ENCODE measurements at regions not wholly inside any gene's neighbourhood (a gene's known extent, or its start where the extent isn't known, plus 50 kb on each side); places are given as distances from the start of the nearest gene placed in this dataset.

GRCh38 chr5:17426104-17426749 is 71.8 kb upstream of the TAF11L2 start:
- no peak for TF ChIP-seq ZFX (IDR thresholded peaks at IDR 0.05)
- no peak for TF ChIP-seq CTCF (conservative IDR thresholded peaks at IDR 0.05)
- no peak overlapping the region for H3K27ac ChIP-seq

- H3K27ac ChIP-seq, result no peak overlapping the region
- TF ChIP-seq CTCF (conservative IDR thresholded peaks at IDR 0.05) (no peak), ZFX (IDR thresholded peaks at IDR 0.05) (no peak)
These were observed 69.7 kb upstream of the TAF11L2 start for GRCh38 chr5:17428176-17428800.

- TF ChIP-seq ZFX (IDR thresholded peaks at IDR 0.05) (no peak), CTCF (conservative IDR thresholded peaks at IDR 0.05) (no peak)
- H3K27ac ChIP-seq, result no peak overlapping the region
These were observed 68.7 kb upstream of the TAF11L2 start for GRCh38 chr5:17429353-17429752.

GRCh38 chr5:17430241-17430640 is 67.8 kb upstream of the TAF11L2 start:
- TF ChIP-seq CTCF (conservative IDR thresholded peaks at IDR 0.05) (no peak), ZFX (IDR thresholded peaks at IDR 0.05) (no peak)
- H3K27ac ChIP-seq, result no peak overlapping the region

GRCh38 chr5:17431272-17432050 is 66.6 kb upstream of the TAF11L2 start:
- TF ChIP-seq CTCF (conservative IDR thresholded peaks at IDR 0.05), result no peak
- no peak overlapping the region for H3K27ac ChIP-seq

GRCh38 chr5:17432569-17432968 is 65.5 kb upstream of the TAF11L2 start:
- H3K27ac ChIP-seq, result no peak overlapping the region
- no peak for TF ChIP-seq CTCF (conservative IDR thresholded peaks at IDR 0.05)
- no peak for TF ChIP-seq ZFX (IDR thresholded peaks at IDR 0.05)

- no peak for TF ChIP-seq ZFX (IDR thresholded peaks at IDR 0.05)
- TF ChIP-seq CTCF (conservative IDR thresholded peaks at IDR 0.05), result no peak
These were observed 64.6 kb upstream of the TAF11L2 start for GRCh38 chr5:17433406-17433805.

More at GRCh38 chr5:17433406-17433805, 64.6 kb upstream of the TAF11L2 start:
- no peak overlapping the region for H3K27ac ChIP-seq

All from C4-2B (cell line).